Esophagus muscularis mucosa (tissue), 4 donors: ENCODE measurements at regions not wholly inside any gene's neighbourhood (a gene's known extent, or its start where the extent isn't known, plus 50 kb on each side); places are given as distances from the start of the nearest gene placed in this dataset.

Source experiments
- DNase-seq: peaks from one replicate; pipeline ENCODE4 v3.0.0-alpha.2; 2017; ENCODE audit errors: extremely low spot score
- H3K27ac ChIP-seq, 4 donors: fragments of 200-600 bp; sonication (generic); replicated peaks in 1 of 4; 1 replicate in 3 of 4; 2 replicates in 1 of 4; pipeline ENCODE4 v1.5.1; 2016 to 2019; ENCODE audit warnings: mild to moderate bottlenecking in 1 of 4
- H3K27me3 ChIP-seq, 4 donors: fragments of 200-600 bp; sonication (generic); one replicate each; pipeline versions ENCODE4 v1.5.1 to v1.6.0; 2016 to 2019
- H3K36me3 ChIP-seq, 4 donors: fragments of 200-600 bp; sonication (generic); one replicate each; pipeline ENCODE4 v1.5.1; 2016 to 2019
- H3K4me1 ChIP-seq, 4 donors: fragments of 200-600 bp; sonication (generic); one replicate each; pipeline ENCODE4 v1.5.1; 2016 to 2019
- H3K4me3 ChIP-seq, 4 donors: fragments of 200-600 bp; sonication (generic); 1 replicate in 2 of 4; 2 replicates in 2 of 4; pipeline ENCODE4 v1.5.1; 2016 to 2019; ENCODE audit warnings: mild to moderate bottlenecking in 4 of 4, moderate library complexity in 1 of 4
- H3K9me3 ChIP-seq, 4 donors: fragments of 200-600 bp; sonication (generic); 1 replicate in 3 of 4; 2 replicates in 1 of 4; pipeline ENCODE4 v1.5.1; 2016 to 2019
- EP300 ChIP-seq: sonication (generic); formaldehyde crosslinking; IDR thresholded peaks from one replicate; pipeline ENCODE4 v1.6.1; 2017; ENCODE audit warnings: antibody characterized with exemption
- POLR2A ChIP-seq: fragments of 450-650 bp; IDR thresholded peaks from one replicate; pipeline ENCODE4 v1.6.1; 2017; ENCODE audit warnings: antibody characterized with exemption, moderate library complexity, mild to moderate bottlenecking, low read depth
- POLR2AphosphoS5 ChIP-seq, 2 donors: sonication (generic); formaldehyde crosslinking; IDR thresholded peaks; one replicate each; pipeline ENCODE4 v1.6.1; 2017; ENCODE audit warnings: antibody characterized with exemption in 2 of 2
- WGBS: methylation state at CpG from one replicate; pipeline ENCODE4 v1.1.5; 2018; 5-methylcytosine and 5-hydroxymethylcytosine counted together
- intact Hi-C: fragments of 100-400 bp; cut with DNase I; formaldehyde crosslinking; loops from one replicate; pipeline ENCODE4 v1.15.1; 2023
- TF ChIP-seq, protein P1 (sequence below), 3 experiments: fragments of 200-600 bp in 2 of 3; fragments of 450-650 bp in 1 of 3; sonication (generic) in 2 of 3; IDR thresholded peaks; one replicate each; pipeline ENCODE4 v1.5.1; 2017 to 2019; ENCODE audit warnings: antibody characterized with exemption in 3 of 3, mild to moderate bottlenecking in 2 of 3, moderate library complexity in 1 of 3

DNA sequence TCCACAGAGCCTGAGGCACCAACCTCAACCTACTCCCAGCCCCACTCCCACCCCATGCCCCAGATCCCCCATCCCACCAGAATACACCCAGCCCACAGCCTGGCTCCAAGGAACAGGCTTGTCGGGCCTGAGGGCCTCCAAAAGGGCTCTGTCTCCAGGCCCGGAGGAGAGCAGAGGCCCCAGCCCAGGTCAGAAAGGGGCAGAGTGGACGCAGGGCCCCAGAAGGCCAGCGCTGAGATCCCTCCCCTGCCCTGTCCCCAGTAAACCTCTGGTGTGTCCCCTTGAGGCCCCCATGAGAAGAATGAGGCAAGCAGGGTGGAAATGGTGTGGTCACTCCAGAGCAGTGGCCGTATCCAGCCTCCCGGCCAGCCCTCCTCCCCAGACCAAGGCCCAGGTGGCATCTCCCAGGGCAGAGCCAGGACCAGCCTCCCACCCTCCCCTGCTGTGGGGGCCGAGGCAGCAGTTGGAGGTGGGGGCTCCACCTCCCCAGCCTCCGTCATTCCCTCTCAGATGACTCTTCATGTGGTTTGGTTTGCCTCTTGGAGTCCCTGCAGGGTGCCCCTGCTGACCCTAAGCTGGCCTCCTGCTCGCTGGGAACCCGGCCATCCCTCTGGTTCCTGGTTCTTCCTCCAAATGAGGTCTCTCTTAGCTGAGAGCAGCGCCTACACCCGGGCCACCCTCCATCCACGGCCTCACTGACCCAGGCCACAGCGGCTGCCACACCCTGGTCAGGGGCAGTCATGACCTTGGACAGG, 195.0 kb downstream of the IGLL1 start:
- H3K9me3 ChIP-seq = no peaks in the 10 kb centered on the region
- no peak for DNase-seq
- H3K4me1 ChIP-seq = peaks cover 0 to 23% (median 11%) of the 10 kb centered on the region in 4 donors
- no peak overlapping the region for H3K27ac ChIP-seq
- no peak for TF ChIP-seq POLR2A
- TF ChIP-seq, protein P1, sequence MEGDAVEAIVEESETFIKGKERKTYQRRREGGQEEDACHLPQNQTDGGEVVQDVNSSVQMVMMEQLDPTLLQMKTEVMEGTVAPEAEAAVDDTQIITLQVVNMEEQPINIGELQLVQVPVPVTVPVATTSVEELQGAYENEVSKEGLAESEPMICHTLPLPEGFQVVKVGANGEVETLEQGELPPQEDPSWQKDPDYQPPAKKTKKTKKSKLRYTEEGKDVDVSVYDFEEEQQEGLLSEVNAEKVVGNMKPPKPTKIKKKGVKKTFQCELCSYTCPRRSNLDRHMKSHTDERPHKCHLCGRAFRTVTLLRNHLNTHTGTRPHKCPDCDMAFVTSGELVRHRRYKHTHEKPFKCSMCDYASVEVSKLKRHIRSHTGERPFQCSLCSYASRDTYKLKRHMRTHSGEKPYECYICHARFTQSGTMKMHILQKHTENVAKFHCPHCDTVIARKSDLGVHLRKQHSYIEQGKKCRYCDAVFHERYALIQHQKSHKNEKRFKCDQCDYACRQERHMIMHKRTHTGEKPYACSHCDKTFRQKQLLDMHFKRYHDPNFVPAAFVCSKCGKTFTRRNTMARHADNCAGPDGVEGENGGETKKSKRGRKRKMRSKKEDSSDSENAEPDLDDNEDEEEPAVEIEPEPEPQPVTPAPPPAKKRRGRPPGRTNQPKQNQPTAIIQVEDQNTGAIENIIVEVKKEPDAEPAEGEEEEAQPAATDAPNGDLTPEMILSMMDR (IDR thresholded peaks at IDR 0.05) = no peak
- TF ChIP-seq POLR2AphosphoS5 (IDR thresholded peaks at IDR 0.05) = no peak
- TF ChIP-seq EP300 = no peak
- no peak overlapping the region for H3K4me3 ChIP-seq
- H3K27me3 ChIP-seq = peaks cover 0 to 17% (median 0%) of the 10 kb centered on the region in 4 donors
- intact Hi-C loops = loop anchor here (5.0 kb wide), 2 partner anchors 208 to 428 kb away; no protein-coding TSS in a partner anchor
- H3K36me3 ChIP-seq = no peaks in the 10 kb centered on the region
- WGBS = 77% methylated on average over 14 of the region's 14 CpGs

DNA sequence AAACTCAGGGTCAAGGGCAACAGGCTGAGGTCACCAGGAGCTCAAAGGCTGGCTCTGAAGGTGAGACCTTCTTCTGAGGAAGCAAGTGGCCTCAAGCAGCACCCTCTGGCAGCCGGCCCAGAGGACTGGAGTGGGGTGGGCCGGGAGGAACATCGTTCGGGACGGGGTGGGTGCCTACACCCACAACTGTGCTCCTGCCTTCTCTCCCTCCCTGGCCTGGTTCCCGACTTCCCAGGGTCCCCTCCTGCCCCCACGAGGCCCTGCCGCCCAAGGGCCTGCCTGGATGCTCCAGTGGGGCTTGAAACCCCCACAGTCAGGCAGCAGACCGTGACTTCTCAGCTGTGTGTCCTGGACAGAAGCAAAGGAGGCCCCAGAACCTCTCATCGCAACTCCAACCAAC, 195.7 kb downstream of the IGLL1 start:
- peaks cover 0 to 23% (median 11%) of the 10 kb centered on the region in 4 donors for H3K4me1 ChIP-seq
- H3K9me3 ChIP-seq = no peaks in the 10 kb centered on the region
- intact Hi-C loops = no loop called here
- H3K4me3 ChIP-seq = no peak overlapping the region
- DNase-seq = no peak
- no peaks in the 10 kb centered on the region for H3K36me3 ChIP-seq
- H3K27ac ChIP-seq = no peak overlapping the region
- TF ChIP-seq, protein P1 (IDR thresholded peaks at IDR 0.05) = no peak
- TF ChIP-seq POLR2AphosphoS5 (IDR thresholded peaks at IDR 0.05) (no peak), EP300 (no peak), POLR2A (no peak)
- peaks cover 0 to 17% (median 0%) of the 10 kb centered on the region in 4 donors for H3K27me3 ChIP-seq
- 56% methylated on average over 10 of the region's 10 CpGs for WGBS

DNA sequence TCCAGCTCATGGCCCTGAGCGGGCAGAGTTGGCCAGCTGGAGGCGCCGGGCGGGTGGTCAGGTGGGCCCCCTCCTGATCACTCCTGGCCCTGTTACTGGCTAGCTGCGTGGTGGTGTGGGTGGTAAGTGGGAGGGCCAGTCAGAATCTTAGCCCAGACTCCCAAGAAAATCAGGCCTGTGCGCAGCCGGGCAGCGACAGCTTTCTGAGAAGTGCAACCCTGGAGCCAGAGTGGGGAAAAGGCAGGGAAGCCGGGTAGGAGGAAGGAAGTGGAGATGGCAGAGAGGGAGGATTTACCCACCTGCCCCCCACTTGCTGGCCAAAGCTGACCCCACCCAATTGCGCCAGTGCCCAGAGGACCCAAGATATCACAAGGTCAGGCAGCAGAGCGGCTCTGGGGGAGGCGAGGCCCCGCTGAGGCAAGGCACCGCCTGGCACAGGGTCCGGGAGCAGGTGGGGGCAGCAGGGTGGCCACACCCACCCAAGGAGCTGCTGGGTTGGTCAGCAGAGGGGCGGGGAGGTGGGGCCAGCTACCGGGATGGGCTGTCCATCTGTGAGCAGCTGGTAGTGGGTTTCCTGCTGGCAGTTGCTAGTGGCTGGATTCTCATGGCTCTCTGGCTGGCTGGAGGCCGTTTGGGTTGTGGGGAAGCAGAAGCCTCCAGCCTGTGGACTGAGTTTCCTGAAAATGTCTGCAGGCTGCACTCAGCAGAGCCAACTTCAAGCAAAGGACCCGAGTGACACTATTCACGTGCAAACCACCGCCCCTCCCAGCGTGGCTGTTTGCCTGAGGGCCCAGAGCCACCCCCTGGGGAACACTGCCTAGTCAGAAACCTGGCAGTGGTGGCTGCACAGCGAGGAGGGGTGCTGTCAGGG, 196.4 kb downstream of the IGLL1 start:
- H3K4me1 ChIP-seq = peaks cover 0 to 23% (median 11%) of the 10 kb centered on the region in 4 donors
- H3K4me3 ChIP-seq = no peak overlapping the region
- intact Hi-C loops = no loop called here
- 69% methylated on average over 5 of the region's 23 CpGs for WGBS
- peaks cover 0 to 17% (median 0%) of the 10 kb centered on the region in 4 donors for H3K27me3 ChIP-seq
- TF ChIP-seq POLR2A (no peak), POLR2AphosphoS5 (IDR thresholded peaks at IDR 0.05) (no peak), EP300 (no peak)
- TF ChIP-seq, protein P1 (IDR thresholded peaks at IDR 0.05) = no peak
- H3K27ac ChIP-seq = no peak overlapping the region
- H3K9me3 ChIP-seq = no peaks in the 10 kb centered on the region
- DNase-seq = no peak
- H3K36me3 ChIP-seq = no peaks in the 10 kb centered on the region

DNA sequence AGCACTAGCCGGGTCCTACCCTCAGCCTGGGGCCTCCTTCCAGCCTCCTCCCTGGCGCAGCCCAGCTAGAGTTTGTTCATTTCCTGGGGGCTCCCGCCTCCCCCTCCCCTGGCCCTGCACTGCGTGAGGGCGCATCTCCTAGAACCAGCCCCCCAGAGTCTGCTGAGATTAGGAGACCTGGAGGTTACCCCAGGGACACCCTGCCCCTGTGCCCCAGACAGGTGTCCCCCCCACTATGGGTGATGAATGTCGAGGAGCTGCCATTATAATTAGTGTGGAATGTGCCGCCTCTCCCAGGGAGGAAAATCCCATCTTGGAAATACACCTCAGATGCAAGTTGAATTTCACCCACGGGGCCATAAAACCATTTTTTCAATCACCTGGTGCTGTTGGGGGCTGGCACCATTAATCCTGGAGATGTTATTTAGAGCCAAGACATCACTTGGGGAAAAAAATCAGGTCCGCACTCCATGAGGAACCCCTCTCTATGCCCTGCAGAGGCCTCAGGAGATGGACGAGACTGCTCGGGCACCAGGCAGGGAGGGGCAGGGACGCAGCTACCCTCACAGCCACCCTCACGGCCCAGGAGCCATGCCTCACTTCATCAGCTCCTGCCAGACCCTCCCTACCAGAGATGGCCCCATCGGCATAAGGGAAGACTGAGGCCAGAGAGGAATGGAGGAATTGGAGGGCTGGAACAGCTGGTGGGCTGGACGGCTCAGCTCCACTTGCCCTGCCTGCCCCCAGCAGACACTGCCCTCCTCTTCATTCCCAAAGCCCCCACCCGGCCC, 197.5 kb downstream of the IGLL1 start:
- H3K27ac ChIP-seq = no peak overlapping the region

More for the DNA sequence above, 197.5 kb downstream of the IGLL1 start:
- Histone ChIP-seq H3K36me3 (no peaks in the 10 kb centered on the region), H3K4me1 (peaks cover 0 to 23% (median 11%) of the 10 kb centered on the region in 4 donors), H3K4me3 (no peak overlapping the region), H3K27me3 (peaks cover 0 to 17% (median 0%) of the 10 kb centered on the region in 4 donors), H3K9me3 (no peaks in the 10 kb centered on the region)
- 87% methylated on average over 15 of the region's 16 CpGs for WGBS
- intact Hi-C loops = no loop called here
- DNase-seq = no peak
- no peak for TF ChIP-seq POLR2AphosphoS5 (IDR thresholded peaks at IDR 0.05)
- TF ChIP-seq, protein P1 (IDR thresholded peaks at IDR 0.05) = no peak
- TF ChIP-seq EP300 = no peak
- TF ChIP-seq POLR2A = no peak
